ENCODE measurements at regions not wholly inside any gene's neighbourhood (a gene's known extent, or its start where the extent isn't known, plus 50 kb on each side); places are given as distances from the start of the nearest gene placed in this dataset.
"Not testable (repeated sequence)": the region's sequence is repeated elsewhere in the genome, so short reads cannot be mapped to it uniquely, and the experiment has no call there.

- TF ChIP-seq CTCF (IDR thresholded peaks at IDR 0.05); POLR2AphosphoS5 (IDR thresholded peaks at IDR 0.05; ENCODE audit: insufficient read depth in 1 of 2, low read depth in 1 of 2): not testable (repeated sequence)
Measured at GRCh38 chr6:54564188-54564587, 255.9 kb downstream of the TINAG start.

All from vagina (tissue), 2 donors.